ENCODE measurements at regions not wholly inside any gene's neighbourhood (a gene's known extent, or its start where the extent isn't known, plus 50 kb on each side); places are given as distances from the start of the nearest gene placed in this dataset.

DNA sequence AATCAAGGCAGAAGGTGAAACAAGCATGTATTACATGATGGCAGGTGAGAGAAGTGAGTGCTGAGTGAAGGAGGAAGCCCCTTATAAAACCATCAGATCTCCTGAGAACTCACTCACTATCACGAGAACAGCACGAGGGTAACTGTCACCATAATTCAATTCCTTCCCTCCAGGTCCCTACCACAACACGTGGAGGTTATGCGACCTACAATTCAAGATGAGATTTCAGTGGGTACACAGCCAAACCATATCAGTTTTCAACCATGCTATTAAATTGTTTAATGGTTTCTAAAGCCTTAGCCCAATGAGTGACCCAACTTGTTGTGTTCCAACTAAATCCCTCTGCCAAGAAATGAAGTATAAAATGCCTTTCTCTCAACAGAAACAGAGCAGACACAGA, 519.8 kb downstream of the GBA3 start:
- no peak for TF ChIP-seq EZH2 (IDR thresholded peaks at IDR 0.05; ENCODE audit: borderline replicate concordance, insufficient read depth, low read depth, low read length, poor library complexity, severe bottlenecking)
- TF ChIP-seq, protein P1, sequence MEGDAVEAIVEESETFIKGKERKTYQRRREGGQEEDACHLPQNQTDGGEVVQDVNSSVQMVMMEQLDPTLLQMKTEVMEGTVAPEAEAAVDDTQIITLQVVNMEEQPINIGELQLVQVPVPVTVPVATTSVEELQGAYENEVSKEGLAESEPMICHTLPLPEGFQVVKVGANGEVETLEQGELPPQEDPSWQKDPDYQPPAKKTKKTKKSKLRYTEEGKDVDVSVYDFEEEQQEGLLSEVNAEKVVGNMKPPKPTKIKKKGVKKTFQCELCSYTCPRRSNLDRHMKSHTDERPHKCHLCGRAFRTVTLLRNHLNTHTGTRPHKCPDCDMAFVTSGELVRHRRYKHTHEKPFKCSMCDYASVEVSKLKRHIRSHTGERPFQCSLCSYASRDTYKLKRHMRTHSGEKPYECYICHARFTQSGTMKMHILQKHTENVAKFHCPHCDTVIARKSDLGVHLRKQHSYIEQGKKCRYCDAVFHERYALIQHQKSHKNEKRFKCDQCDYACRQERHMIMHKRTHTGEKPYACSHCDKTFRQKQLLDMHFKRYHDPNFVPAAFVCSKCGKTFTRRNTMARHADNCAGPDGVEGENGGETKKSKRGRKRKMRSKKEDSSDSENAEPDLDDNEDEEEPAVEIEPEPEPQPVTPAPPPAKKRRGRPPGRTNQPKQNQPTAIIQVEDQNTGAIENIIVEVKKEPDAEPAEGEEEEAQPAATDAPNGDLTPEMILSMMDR (IDR thresholded peaks at IDR 0.05): no peak
